ENCODE measurements at regions not wholly inside any gene's neighbourhood (a gene's known extent, or its start where the extent isn't known, plus 50 kb on each side); places are given as distances from the start of the nearest gene placed in this dataset.
A peak's percentile ranks its signal among the peaks of the same experiment; 100 is the strongest.
"Not testable (repeated sequence)": the region's sequence is repeated elsewhere in the genome, so short reads cannot be mapped to it uniquely, and the experiment has no call there.

DNA sequence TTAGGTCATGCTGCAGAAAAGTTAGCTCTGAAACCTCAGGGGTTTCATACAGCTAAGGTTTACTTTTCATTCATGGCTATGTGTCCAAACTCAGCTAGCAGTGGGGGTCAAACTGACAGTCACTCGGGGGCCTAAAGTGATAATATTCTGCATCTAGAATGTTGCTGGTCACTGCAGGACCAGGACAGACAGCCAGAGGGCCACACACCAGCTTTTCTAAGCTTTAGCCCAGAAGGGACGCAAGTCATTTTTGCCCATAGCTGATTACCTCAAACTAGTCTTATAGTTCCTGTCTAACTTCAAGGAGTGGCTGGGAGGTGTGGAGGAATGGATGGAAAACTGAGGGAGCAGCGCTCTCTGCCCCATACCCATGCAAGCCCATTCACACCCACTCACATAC lies 163.0 kb upstream of the NLRP1 start:
- no peak for DNase-seq (ENCODE audit: low spot score)

DNA sequence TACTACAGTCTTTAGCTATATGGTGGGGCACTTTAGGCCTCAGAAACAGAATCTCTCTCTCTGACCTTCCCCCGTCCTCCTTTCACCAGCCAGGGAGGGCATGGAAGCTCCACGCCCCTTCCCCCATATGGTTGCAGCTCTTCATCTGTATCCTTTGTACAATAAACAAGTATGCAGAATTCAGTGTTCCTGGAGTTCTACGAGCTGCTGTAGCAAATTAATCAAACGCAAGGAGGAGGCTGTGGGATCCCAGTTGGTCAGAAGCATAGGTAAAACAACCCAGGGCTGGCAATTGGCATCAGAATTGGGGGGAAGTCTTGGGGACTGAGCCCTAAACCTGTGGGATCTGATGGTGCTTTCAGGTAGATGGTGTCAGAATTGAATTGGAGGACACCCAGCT lies 163.7 kb upstream of the NLRP1 start:
- no peak for DNase-seq (ENCODE audit: low spot score)

DNA sequence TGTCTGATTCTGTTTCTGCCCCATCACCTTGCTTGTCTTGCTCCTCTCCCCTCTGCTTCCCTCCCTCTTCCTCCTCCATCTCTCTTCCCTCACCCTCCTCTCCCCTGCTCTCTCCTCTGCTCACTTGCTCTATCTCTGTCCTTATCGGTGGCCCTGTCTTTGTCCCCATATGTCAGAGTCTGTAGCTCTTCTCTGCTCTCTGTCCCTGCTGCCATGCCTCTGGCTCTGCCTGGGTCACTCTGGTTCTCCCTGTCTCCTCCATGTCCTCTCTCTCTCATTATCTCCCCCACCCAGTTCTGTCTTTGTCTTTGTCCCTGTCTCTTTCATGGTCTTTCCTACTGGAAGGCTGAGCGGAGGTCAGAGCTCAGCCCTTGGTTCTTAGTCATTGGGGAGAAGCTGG lies 169.1 kb upstream of the NLRP1 start:
- no peak for DNase-seq (ENCODE audit: low spot score)

DNA sequence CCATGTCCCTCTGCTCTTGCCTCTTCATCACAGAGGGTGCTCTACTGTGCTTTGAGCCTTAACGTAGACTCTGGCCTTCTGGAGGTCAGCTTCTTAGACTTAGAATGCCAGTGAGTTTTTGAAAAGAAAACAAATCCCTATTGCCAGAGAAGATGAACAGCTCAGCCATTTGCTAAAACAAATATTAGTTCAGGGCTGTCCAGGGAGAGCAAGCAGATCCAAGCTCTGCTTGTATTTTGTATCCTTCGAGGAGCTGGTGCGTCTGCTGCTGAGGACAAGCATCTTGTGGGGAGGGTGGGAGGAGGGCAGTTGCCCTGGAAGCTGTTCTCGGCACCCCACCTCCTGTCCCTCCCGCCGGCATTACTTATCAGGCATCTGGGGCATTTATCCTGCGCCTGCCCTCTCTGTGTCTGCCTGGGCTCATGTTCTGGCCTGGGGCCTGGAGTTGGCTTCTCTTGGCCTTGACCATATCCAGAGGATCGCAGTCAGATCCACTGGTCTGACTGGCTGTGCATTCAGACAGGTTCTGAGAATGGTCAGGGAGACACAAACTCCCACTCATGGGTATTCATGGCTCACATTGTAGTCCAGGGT lies 173.1 kb upstream of the NLRP1 start:
- DNase-seq (ENCODE audit: low spot score), result no peak

DNA sequence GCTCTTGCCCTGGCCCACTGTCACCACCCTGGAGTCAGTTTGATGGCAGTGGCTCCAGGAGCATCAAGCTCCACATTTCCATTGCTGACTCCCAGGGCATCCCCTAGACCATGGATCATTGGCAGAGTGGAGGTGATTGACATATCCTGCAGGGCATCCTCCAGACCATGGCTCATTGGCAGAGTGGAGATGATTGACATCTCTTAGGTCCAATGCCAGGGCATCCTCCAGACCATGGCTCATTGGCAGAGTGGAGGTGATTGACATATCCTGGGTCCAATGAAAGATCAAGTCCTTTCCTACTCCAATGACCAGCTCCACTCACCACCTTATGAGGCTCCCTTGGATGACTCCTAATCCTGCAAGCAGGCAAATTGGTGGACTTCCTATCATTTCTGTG lies 174.3 kb upstream of the NLRP1 start:
- DNase-seq (ENCODE audit: low spot score), result peak; percentile 9

DNA sequence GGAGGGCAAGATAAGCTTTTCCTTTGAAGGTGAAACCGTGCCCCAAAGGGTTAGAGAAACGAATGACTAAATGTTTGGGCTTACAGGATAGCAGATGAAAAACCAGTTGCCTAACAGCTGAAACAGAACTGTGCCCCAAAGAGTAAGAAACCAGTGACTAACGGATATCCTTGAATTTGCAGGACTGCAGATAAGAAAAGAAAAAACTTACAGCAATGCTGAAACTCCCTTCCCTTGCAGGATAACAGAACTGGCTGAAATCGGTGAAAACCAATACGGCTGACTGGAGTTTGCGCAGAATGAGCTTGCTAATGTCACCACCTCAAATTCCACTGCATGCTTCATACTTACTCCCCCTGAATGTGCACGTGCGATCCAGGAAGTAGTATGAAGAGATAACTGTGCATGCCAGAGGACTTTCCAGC lies 175.2 kb upstream of the NLRP1 start:
- no peak for DNase-seq (ENCODE audit: low spot score)

DNA sequence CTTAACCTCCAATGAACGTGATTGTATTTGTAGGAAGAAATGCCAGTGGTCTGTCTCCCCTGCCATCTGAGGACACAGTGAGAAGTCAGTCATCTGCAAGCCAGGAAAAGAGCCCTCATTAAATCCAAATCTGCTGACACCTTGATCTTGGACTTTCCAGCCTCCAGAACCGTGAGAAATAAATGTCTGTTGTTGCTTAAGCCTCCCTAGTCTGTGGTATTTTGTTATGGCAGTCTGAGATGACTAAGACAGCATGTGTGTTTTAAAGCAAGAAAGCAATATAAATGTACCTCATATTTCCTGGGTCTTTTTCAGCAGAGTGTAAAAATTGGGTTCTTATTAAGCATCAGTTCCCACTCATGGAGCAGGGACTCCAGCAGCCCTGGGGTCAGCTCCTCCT lies 177.9 kb upstream of the NLRP1 start:
- no peak for DNase-seq (ENCODE audit: low spot score)

DNA sequence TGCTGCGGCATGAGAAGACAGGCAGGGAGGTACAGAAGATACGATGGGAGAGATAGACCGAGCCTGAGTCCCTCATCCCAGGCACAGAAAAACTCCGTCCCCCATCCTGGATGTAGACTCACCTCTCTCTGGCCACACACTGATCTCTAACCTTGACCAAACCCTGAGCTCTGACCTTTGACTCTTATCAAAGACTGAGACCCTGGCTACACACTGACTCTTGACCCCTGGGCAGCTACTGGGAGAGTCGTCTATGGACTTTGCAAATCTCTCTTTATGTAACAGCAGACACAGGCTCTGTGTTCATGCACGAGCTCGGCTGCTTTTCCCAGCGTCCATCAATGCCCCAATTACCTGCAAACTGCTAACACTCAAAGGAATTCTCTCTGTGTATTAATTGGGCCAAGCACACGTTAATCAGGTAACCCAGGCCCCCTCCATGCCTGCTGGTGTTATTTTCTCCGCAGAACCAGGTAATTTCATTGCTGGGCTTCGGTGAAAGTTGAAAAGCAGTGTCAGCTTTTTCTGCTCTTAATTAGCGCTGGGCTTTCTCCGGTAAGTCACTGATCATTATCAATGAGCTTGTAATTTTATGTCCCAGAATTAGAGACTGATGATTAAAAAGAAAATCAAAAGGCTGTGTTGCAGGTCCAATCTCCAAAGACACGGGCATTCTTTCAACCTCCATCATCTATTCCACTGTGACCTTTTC lies 179.4 kb upstream of the NLRP1 start:
- DNase-seq (ENCODE audit: low spot score), result no peak

DNA sequence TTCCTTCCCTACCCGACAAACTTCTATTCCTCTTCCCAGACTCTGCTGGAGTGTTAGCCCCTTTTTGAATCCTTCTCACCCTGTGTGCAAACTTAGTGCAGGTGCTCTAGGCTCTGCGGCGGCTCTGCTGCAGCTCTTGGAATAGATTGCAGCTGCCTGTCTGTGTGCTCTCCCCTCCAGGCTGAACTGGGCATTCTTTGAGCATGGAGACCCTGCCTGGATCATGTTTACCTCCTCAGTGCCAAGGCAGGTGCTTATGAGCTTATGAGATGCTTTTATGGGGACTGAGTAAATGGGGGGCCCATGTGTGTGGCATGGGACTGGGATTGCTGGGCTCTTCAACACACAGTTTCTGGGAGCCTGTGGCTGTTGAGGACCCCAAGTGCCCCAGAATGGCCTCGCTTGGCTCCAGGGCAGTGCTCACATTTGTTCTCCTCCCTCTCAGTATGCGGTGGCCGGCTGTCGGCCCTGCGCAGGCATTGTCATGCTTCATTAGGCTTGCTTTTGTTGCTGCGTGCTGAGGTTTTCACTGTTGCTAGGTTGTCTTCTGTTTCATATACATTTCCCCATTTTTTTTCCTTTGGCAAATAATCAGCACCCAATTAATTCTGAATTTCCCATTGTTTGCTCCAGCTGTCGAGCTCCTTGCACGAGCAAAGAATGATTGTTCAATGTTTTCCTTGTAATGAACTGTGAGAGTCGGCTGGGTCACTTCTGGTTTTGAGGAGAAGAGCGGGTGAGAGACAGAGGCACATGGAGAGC lies 185.5 kb upstream of the NLRP1 start:
- no peak for DNase-seq (ENCODE audit: low spot score)

DNA sequence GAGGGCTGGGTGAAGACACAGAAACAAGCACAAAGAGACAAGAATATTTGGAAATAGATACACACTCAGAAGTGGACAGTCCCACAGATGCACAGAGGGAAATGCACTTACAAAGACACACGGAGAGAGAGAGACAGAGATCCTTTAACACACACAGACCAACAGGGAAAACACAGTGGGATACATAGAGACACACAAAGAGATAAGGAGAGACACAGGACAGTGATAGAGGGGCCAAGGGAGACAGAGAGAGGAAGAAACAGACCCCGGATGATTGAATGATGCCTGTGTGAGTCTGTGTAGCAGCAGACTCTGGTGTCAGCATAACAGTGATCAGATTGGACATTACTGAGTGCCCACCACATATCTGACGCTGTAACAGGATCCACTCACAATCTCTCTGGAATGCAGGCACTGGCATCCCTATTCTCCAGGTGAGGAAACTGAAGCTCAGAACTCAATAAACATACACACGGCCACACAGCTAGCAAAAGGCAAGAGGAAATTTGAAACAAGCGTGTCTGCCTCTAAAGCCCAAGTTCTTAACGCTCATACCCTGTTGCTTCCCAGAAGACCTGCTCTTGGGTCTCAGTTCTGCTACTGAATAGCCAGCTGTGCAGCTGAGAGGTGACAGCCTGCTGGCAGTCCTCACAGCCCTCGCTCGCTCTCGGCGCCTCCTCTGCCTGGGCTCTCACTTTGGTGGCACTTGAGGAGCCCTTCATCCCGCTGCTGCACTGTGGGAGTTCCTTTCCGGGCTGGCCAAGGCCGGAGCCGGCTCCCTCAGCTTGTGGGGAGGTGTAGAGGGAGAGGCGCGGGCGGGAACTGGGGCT lies 186.3 kb upstream of the NLRP1 start:
- no peak for DNase-seq (ENCODE audit: low spot score)

DNA sequence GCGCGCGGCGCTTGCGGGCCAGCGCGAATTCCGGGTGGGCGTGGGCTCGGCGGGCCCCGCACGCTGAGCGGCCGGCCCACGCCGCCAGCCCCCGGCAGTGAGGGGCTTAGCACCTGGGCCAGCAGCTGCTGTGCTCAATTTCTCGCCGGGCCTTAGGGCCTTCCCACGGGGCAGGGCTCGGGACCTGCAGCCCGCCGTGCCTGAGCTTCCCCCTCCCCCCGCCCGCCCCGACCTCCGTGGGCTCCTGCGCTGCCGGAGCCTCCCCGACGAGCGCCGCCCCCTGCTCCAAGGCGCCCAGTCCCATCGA lies 186.9 kb upstream of the NLRP1 start:
- not testable (repeated sequence) for DNase-seq (ENCODE audit: low spot score)

DNA sequence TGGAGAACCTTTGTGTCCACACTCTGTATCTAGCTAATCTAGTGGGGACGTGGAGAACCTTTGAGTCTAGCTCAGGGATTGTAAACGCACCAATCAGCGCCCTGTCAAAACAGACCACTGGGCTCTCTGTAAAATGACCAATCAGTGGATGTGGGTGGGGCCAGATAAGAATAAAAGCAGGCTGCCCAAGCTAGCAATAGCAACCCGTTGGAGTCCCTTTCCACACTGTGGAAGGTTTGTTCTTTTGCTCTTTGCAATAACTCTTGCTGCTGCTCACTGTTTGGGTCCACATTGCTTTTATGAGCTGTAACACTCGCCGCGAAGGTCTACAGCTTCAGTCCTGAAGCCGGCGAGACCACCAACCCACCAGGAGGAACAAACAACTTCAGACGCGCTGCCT lies 187.7 kb upstream of the NLRP1 start:
- not testable (repeated sequence) for DNase-seq (ENCODE audit: low spot score)

DNA sequence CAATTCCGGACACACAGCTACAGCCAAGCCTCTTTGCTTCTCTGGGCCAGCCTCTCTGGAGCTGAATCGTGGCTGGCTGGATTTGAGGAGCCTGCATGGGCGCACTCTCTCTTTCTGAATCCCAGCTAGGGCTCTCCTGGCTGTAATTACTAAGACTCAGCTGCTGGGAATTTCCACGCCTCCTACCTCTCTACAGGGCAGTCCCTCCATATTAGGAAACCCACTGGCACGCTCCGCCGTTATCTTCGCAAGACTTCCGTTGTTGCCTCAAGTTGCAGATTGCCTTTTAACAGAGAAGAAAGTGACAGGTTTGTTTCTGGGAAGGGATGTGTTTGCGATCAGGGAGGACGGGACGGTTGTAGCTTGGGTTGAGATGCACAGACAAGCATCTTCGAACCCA lies 188.4 kb upstream of the NLRP1 start:
- DNase-seq (ENCODE audit: low spot score), result no peak

DNA sequence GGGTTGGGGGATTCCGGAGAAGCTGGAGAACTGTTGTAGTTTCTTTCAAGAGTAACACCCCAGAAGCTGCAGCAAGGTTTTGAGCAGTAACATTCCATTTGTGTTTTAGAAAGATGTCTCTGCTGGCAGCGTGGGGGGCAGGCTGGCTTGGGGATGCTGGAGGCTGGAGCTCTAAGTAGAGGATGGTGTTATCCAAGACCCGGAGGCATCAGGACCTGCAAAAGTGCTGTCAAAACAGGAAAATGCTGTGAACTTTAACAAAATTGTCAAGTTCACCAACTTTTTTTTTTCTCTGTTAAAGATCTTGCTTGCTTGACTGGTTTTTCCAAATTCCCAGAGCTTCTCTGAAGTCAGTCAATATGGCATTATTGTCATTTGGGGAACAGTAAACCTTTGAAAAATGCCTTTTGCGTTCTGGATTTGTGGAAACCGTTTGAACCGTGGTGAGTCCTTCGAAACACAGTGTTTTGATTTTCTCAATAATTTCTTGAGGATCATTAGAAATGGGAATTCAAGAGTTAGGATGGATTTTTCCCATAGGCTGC lies 189.6 kb upstream of the NLRP1 start:
- no peak for DNase-seq (ENCODE audit: low spot score)

DNA sequence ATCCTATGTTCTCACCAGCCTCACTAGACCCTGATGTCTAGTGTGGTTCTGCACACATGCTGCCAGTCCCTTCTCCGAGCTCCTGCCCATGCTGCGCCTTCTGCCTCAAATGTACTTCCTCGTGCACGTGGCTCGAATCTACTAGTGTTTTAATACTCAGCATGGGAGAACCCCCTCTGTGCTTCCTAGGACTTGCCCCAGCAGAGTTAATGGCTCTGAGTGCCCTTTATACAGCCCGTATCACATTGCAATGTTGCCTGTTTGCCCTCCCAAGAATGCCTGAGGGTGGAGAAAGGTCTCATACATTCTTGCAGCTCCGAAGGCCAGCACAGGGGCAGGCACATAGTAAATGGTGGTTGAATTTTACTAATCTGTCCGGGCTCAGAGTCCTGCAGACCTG lies 190.8 kb upstream of the NLRP1 start:
- DNase-seq (ENCODE audit: low spot score), result no peak

DNA sequence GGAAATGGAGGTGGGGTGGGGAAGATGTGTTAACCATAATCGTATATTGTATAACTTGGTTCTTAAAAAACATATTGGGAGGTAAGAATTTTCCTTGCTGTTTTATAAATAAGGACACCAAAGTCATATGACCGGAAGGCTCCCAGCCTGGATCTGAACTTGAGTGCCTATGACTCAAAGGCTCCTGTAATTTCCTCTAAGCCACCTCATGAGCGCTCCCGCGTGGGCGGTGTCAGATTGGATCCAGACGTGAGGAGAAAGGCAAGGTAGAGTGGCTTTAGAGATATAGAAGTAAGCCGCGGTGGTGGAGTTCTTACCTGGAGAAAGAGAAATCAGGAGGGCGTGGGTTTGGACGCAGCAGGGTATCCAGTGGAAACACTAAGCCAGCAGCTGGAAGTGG lies 196.2 kb upstream of the NLRP1 start:
- no peak for DNase-seq (ENCODE audit: low spot score)

DNA sequence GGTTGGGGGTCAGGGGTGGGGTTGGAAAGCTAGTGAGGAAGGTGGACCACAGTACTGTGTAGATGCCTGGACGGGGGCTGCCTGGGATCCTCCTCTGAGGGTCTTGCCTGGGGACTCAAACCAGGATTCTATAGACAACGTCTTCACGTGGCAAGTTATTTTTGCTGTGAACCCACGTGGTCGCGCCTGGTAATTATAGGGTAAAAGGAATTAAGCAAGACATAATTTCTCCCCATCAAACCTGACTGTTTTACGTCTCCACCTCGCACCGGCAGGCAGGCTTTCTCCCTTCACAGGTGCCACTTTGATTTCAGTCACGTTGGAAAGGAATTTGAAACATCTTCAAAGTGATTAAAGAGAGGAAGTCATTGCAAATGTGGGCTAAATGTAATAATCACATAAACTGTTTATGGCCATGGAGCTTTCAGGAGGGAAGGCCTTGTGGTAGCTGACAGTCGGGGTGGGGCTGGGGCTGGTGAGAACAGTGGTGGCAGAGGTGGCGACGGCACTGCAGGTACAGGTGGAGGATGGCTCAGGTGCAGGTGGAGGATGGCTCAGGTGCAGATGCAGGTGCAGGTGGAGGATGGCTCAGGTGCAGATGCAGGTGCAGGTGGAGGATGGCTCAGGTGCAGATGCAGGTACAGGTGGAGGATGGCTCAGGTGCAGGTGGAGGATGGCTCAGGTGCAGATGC lies 197.1 kb upstream of the NLRP1 start:
- no peak for DNase-seq (ENCODE audit: low spot score)

DNA sequence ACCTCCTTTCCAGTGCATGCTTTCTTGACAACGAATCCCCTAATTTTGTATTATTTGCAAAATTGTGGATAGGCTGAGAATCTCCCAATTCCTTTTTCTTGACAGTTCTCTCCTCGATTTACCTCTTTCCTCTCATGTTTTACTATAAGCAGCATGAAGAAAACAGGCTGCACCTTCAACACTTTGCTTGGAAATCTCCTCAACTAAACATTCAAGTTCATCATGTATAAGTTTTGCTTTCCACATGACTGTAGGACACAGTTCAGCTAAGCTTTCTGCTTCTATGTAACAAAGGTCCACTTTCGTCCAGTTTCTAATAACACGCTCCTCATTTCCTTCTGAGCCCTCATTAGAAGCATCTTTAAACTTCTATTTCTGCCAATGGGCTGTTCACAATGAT lies 199.0 kb upstream of the NLRP1 start:
- DNase-seq (ENCODE audit: low spot score), result no peak

DNA sequence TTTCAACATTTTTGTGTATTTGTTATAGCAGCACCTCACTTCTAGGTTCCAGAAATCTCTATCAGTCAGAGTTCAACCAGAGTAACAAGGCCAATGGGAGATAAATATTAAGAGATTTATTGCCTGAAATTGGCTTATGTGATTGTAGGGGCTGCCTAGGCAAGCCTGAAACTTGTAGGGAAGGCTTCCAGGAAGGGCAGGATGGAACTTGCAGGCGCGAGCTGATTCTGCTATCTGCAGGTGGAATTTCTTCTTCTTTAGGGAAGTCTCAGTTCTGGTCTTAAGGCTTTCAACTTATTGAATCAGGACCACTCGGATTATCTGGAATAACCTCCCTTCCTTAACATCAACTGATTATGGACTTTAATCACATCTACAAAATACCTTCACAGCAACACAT lies 199.5 kb upstream of the NLRP1 start:
- no peak for DNase-seq (ENCODE audit: low spot score)

DNA sequence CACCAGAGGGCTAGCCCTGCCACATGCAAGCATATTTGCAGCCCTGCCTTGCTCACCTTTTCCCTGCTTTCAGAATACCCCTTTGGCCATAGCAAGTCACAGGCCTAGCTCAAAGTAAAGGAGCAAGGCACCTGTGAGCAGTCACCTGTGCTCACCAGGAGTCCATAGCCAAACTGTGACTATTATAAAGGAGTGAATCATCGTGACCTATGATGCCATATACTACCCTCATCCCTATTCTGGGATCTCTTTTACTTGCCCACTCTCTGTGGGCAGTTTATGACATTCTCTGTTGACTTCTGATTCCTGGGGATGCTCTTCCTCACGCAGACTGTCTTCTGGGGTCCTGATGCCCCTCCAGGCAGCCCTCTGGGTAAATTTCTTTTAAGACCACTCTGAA lies 200.5 kb upstream of the NLRP1 start:
- DNase-seq (ENCODE audit: low spot score), result no peak

DNA sequence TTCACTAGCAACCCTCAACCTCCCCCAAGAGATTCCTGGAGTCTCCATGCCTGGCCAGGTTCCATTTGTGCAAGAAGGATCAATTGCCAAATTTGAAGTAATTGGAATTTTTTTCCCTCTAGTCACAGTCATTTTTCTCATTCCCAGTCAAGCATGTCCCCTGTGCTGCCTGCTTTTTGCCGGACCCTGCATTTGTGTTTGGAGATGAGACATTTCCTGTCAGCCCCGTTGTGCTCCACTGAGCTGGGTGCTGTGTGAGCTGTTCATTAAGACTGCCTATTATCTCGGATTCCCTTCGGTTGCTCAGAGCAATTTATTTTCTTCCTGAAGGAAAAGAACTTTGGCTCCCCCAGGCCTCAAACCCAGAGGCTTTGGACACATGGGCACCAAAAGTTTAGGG lies 201.0 kb upstream of the NLRP1 start:
- DNase-seq (ENCODE audit: low spot score), result no peak

Measured in germinal center (tissue), 1 donor.